Endothelial cell of umbilical vein (primary cell): ENCODE measurements at regions not wholly inside any gene's neighbourhood (a gene's known extent, or its start where the extent isn't known, plus 50 kb on each side); places are given as distances from the start of the nearest gene placed in this dataset.

Experiments used
- BruUV-seq: library from RNA; stranded (reverse); fragments of 400-500 nt; replicated peaks from 2 replicates; lab custom pipeline; 2021; lab: Mats Ljungman, UMichigan
- CTCF ChIA-PET: fragments of 300-600, 350-600 bp; sonication (Branson Sonifier 250); formaldehyde crosslinking; loops from one replicate; lab custom pipeline; 2021; ENCODE audit warnings: antibody characterized with exemption, inconsistent platforms; lab: Charles Lee
- POLR2A ChIA-PET: fragments of 300-600, 350-600 bp; sonication (Branson Sonifier 250); formaldehyde crosslinking; loops from one replicate; lab custom pipeline; 2021; ENCODE audit warnings: antibody characterized with exemption, inconsistent platforms; lab: Charles Lee
- DNase-seq: peaks from one replicate; pipeline ENCODE4 v3.0.0-alpha.2; 2011; ENCODE audit warnings: low read depth, low spot score
- FAIRE-seq: peaks from 2 replicates; lab custom pipeline; 2011; peaks lifted over from hg19 to GRCh38; lab: Jason Lieb, UNC
- H2AFZ ChIP-seq: 2 replicates; pipeline ENCODE4 v1.6.0; 2012; ENCODE audit warnings: low read depth, low read length, control low read depth, inconsistent platforms
- H3K27ac ChIP-seq: 2 replicates; pipeline ENCODE4 v1.5.1; 2011; ENCODE audit warnings: low read depth, mild to moderate bottlenecking, control low read depth, low read length, moderate library complexity; ENCODE audit not compliant: insufficient read depth
- H3K27me3 ChIP-seq, 2 experiments: 2 replicates each; pipeline versions ENCODE4 v1.6.0 to v1.6.1; 2011; ENCODE audit warnings: low read length in 2 of 2, mixed read lengths in 1 of 2; ENCODE audit not compliant: control insufficient read depth in 2 of 2, insufficient read depth in 2 of 2
- H3K36me3 ChIP-seq, 2 experiments: 2 replicates in 1 of 2; 3 replicates in 1 of 2; pipeline ENCODE4 v1.5.1; 2011; ENCODE audit warnings: low read length in 2 of 2, mild to moderate bottlenecking in 1 of 2, moderate library complexity in 1 of 2; ENCODE audit not compliant: control insufficient read depth in 2 of 2, insufficient read depth in 2 of 2; ENCODE audit errors: extremely low read depth in 1 of 2
- H3K4me1 ChIP-seq: 3 replicates; pipeline ENCODE4 v1.5.1; 2011; ENCODE audit warnings: mild to moderate bottlenecking, low read length; ENCODE audit not compliant: control insufficient read depth, insufficient read depth; ENCODE audit errors: extremely low read depth
- H3K4me2 ChIP-seq: 2 replicates; pipeline ENCODE4 v1.6.1; 2011; ENCODE audit warnings: low read length, control low read depth, mixed read lengths; ENCODE audit not compliant: insufficient read depth
- H3K4me3 ChIP-seq, 3 experiments: fragments of 200-600 bp in 1 of 3; sonication (generic), shearing (Covaris generic) in 1 of 3; replicated peaks in 1 of 3; 2 replicates each; pipeline ENCODE4 v1.5.1; 2011 to 2016; ENCODE audit warnings: control low read depth in 3 of 3, low read length in 3 of 3, mild to moderate bottlenecking in 2 of 3, inconsistent platforms in 1 of 3, low read depth in 1 of 3, moderate library complexity in 1 of 3; ENCODE audit not compliant: insufficient read depth in 1 of 3
- H3K79me2 ChIP-seq: 2 replicates; pipeline ENCODE4 v1.6.0; 2012; ENCODE audit warnings: low read length, inconsistent platforms; ENCODE audit not compliant: control insufficient read depth, insufficient read depth
- H3K9ac ChIP-seq: replicated peaks from 2 replicates; pipeline ENCODE3; 2011; ENCODE audit warnings: low read length, control low read depth; ENCODE audit not compliant: insufficient read depth; ENCODE audit errors: extremely low read depth
- H3K9me1 ChIP-seq: replicated peaks from 3 replicates; pipeline ENCODE4 v1.6.0; 2011; ENCODE audit warnings: mild to moderate bottlenecking, low read length; ENCODE audit not compliant: control insufficient read depth, insufficient read depth; ENCODE audit errors: extremely low read depth
- H3K9me3 ChIP-seq: replicated peaks from 2 replicates; pipeline ENCODE4 v1.5.1; 2012; ENCODE audit warnings: low read length, inconsistent platforms; ENCODE audit not compliant: control insufficient read depth, insufficient read depth
- H4K20me1 ChIP-seq: replicated peaks from 2 replicates; pipeline ENCODE3; 2011; ENCODE audit warnings: mild to moderate bottlenecking, low read length; ENCODE audit not compliant: control insufficient read depth, insufficient read depth; ENCODE audit errors: extremely low read depth
- CTCF ChIP-seq, 2 donors: IDR thresholded peaks; 1 replicate in 1 of 2; 2 replicates in 1 of 2; pipeline ENCODE4 v1.5.1; 2011; ENCODE audit warnings: low read length in 2 of 2, mild to moderate bottlenecking in 2 of 2, moderate library complexity in 2 of 2, control low read depth in 1 of 2, inconsistent platforms in 1 of 2, low read depth in 1 of 2; ENCODE audit not compliant: insufficient read depth in 1 of 2; ENCODE audit errors: extremely low read depth in 1 of 2
- FOS ChIP-seq: IDR thresholded peaks from 2 replicates; pipeline ENCODE4 v1.6.1; 2011; ENCODE audit warnings: mild to moderate bottlenecking, low read length, moderate library complexity, borderline replicate concordance; ENCODE audit not compliant: insufficient read depth
- GATA2 ChIP-seq: IDR thresholded peaks from 2 replicates; pipeline ENCODE4 v1.7.0; 2011; ENCODE audit warnings: low read depth, mild to moderate bottlenecking, moderate library complexity, mixed read lengths, low read length; ENCODE audit not compliant: insufficient read length, insufficient read depth
- JUN ChIP-seq: IDR thresholded peaks from 2 replicates; pipeline ENCODE4 v1.6.1; 2011; ENCODE audit warnings: borderline replicate concordance, low read depth; ENCODE audit not compliant: insufficient read length, insufficient read depth
- MAX ChIP-seq: IDR thresholded peaks from 2 replicates; pipeline ENCODE4 v1.6.1; 2011; ENCODE audit not compliant: insufficient read depth, insufficient read length
- MYC ChIP-seq: IDR thresholded peaks from one replicate; pipeline ENCODE4 v1.6.1; 2011; ENCODE audit warnings: mild to moderate bottlenecking, low read depth, low read length
- POLR2AphosphoS5 ChIP-seq: IDR thresholded peaks from 2 replicates; pipeline ENCODE4 v1.6.1; 2012; ENCODE audit warnings: low read depth, mild to moderate bottlenecking, control low read depth, low read length, moderate library complexity; ENCODE audit not compliant: insufficient read depth
- dilution Hi-C: fragments of 300-500 bp; cut with MboI; formaldehyde crosslinking; loops from one replicate; pipeline ENCODE4 v1.15.0; 2019; ENCODE audit warnings: low sequenced_read_pairs; ENCODE audit not compliant: extremely low pct_ligation_motif_present
- intact Hi-C: fragments of 100-400 bp; cut with micrococcal nuclease; formaldehyde crosslinking; loops from one replicate; pipeline ENCODE4 v1.10.0; 2022

GRCh38 chr2:189372688-189373257 is 68.5 kb upstream of the WDR75 start:
- Histone ChIP-seq H3K9ac (no peak overlapping the region), H3K27me3 (no peaks in the 10 kb centered on the region), H4K20me1 (no peaks in the 10 kb centered on the region), H3K4me1 (peaks cover 40% of the 10 kb centered on the region), H3K9me1 (no peaks in the 10 kb centered on the region), H3K4me3 (no peak overlapping the region), H3K36me3 (no peaks in the 10 kb centered on the region), H2AFZ (no peak overlapping the region), H3K4me2 (no peak overlapping the region), H3K27ac (no peak overlapping the region), H3K9me3 (no peaks in the 10 kb centered on the region), H3K79me2 (no peaks in the 10 kb centered on the region)
- ChIA-PET CTCF (interaction anchor here (1.1 to 1.3 kb wide), 3 partner anchors 21 to 39 kb away, joined by 3 to 5 read pairs (median 3); no protein-coding TSS in a partner anchor), POLR2A (no interaction called here)
- no TSS peak for BruUV-seq
- no peak for TF ChIP-seq FOS
- no peak for TF ChIP-seq MYC
- TF ChIP-seq GATA2, result no peak
- TF ChIP-seq MAX, result no peak
- TF ChIP-seq JUN, result no peak
- no peak for TF ChIP-seq POLR2AphosphoS5
- TF ChIP-seq CTCF (IDR thresholded peaks at IDR 0.05; ENCODE audit: extremely low read depth in 1 of 2, insufficient read depth in 1 of 2, low read depth in 1 of 2, low read length in 2 of 2), result no peak
- FAIRE-seq (no peak), DNase-seq (no peak)
- intact Hi-C loops (no loop called here), dilution Hi-C loops (no loop called here)
